IPS-18c (cell line): ENCODE measurements at regions not wholly inside any gene's neighbourhood (a gene's known extent, or its start where the extent isn't known, plus 50 kb on each side); places are given as distances from the start of the nearest gene placed in this dataset.

Source experiments
- H3K4me3 ChIP-seq: 2 replicates; pipeline ENCODE4 v1.7.0; 2013; ENCODE audit warnings: low read depth, mild to moderate bottlenecking, low read length, moderate library complexity; ENCODE audit not compliant: insufficient read depth
- H3K9me3 ChIP-seq: one replicate; pipeline ENCODE4 v1.6.1; 2013; ENCODE audit warnings: mild to moderate bottlenecking, low read length, moderate library complexity; ENCODE audit not compliant: control insufficient read depth, insufficient read depth

DNA sequence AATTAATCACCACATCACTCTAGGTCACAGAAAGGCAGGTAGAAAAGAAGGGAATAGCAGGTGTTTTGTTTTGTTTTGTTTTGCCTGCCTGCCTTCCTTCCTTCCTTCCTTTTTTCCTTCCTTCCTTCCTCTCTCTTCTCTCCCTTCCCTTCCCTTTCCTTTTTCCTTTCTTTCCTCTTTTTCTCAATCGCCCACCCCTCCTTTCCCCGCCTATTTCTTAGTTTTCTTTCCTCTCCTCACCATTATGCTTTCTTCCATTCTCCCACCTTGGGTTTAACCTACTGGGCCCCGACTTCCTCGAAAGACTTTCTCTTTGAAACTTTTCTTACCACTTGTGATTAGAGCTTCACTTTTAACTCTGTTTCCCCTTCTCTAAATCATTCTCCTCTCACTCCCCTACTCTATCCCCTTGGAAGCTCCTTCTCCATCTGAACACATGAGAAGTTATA lies 231.3 kb upstream of the CD180 start:
- no peaks in the 10 kb centered on the region for H3K9me3 ChIP-seq
- no peak overlapping the region for H3K4me3 ChIP-seq

DNA sequence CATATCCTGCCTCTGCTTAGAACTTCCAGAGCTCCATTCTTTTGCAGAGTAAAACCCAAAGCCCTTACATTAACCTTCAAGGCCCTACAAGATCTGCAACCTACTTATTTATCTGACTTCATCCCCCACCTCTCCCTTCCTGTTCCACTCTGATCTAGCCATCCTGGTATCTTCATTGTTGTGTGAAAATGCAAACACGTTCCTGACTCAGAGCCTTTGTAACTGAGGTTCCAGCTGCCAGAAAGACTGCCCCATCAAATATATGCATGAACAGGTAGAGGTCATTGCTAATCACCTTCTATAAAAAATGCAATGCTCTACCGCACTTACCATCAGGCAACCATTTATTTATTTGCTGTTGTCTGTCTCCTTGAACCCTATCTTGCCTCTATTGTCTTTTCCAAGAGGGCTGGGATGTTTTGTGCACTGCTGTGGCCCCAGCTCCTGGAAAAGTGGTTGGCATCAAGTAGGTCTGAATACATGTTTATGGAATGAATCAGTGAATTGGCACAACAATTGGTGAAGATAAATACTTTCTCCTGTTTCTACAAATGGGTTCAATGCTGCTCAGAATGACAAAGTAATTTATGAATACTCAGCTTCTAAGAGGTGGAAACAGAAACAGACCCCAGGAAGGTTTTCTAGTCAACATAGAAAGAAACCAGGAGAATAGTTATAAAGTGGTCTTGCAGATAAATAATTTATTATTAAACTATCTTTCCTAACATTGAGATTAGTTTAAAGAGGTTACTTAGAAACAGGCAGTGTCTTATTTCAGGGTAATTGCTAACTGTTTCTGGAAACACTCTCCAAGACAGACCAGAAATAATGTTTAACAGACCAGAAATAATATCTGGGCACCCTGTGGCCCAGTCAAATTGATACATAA lies 230.6 kb upstream of the CD180 start:
- Histone ChIP-seq H3K9me3 (no peaks in the 10 kb centered on the region), H3K4me3 (no peak overlapping the region)

DNA sequence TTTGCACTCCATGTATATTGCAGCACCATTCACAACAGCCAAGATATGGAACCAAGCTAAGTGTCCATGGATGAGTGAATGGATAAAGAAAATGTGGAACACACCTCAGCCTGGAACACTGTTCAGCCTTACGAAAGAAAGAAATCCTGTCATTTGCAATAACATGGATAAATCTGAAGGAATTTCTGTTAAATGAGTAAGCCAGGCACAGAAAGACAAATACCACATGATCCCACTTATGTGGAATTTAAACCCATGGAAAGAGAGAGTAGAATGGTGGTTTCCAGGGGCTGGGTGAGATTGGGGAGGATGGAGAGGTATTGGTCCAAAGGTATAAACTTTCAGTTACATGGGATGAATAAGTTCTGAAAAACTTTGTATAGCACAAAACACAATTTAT lies 228.9 kb upstream of the CD180 start:
- Histone ChIP-seq H3K9me3 (no peaks in the 10 kb centered on the region), H3K4me3 (no peak overlapping the region)

DNA sequence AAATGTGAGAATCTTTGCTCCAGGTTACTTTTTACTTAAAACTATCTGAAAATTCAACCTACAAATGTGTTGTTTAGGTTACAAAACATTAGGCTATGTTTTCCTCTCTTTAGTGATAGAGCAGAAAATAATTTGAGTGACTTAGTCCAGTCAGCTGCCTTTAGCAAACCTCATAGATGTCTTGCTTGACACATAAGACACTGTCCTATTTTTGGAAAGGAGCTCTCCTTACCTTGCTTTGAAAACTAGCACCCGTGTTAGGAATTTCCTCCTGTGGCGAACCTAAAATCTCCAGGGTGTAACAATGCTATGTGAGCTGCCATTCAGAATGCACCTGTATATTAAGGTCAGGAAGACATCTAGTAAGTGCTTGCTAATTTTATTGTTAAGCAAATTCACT lies 221.2 kb upstream of the CD180 start:
- H3K4me3 ChIP-seq: no peak overlapping the region

DNA sequence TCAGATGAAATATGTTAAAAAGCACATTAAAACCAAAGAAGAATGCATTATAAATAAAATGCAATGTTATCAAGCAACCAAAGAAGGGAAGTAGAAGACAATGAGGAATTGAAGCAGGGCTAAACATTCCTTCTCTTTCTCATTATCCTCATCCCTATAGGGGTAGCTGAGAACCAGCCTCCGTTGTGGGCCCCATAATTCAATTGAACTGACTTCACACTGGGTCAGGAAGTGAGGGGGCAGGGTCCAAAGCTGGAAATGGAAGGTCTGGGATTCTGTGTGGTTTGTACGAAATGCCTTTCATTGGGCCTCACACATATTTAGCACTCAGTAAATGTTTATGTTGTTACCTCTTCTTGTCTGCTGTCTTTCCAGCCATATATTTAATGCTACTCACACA lies 220.4 kb upstream of the CD180 start:
- H3K4me3 ChIP-seq: no peak overlapping the region
- H3K9me3 ChIP-seq: no peaks in the 10 kb centered on the region

More for the DNA sequence above, 221.2 kb upstream of the CD180 start:
- H3K9me3 ChIP-seq: no peaks in the 10 kb centered on the region

DNA sequence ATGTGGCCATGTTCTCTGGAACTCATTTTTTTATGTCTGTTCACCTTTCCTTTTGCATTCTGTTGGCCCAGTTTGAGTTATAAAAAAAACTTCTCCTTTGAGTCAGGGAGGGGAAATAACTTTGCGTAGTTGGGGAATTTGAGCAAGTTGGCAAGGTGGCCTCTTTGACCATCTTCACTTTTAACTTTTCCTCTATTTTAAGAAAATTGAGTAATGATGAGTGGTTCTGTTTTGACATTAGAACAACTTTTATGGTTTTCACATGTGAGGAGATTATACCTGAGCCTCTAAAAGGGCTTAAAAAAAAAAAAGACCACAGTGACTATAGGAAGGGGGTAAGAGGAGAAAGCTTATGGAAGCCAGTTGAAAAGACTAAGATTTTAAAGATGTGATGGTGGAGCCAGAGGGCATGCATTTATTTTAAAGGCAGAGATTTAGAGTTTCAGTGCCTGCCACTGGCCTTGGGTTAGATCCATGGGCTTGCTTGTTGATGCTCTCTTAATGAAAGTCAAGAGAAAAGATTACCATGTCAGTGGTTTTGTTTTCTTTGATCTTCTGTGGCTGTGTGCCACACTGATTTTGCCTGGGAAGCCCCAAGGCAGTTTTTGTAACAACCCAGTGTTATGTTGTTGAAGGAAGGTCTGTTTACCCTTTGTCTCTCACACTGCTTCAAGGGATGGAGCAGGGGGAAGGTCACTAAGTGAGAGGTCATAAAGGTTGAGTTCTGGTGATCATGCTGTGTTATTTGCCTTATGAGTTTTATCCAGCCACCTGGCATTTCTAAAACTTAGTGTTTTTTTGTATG lies 219.7 kb upstream of the CD180 start:
- Histone ChIP-seq H3K4me3 (no peak overlapping the region), H3K9me3 (no peaks in the 10 kb centered on the region)

DNA sequence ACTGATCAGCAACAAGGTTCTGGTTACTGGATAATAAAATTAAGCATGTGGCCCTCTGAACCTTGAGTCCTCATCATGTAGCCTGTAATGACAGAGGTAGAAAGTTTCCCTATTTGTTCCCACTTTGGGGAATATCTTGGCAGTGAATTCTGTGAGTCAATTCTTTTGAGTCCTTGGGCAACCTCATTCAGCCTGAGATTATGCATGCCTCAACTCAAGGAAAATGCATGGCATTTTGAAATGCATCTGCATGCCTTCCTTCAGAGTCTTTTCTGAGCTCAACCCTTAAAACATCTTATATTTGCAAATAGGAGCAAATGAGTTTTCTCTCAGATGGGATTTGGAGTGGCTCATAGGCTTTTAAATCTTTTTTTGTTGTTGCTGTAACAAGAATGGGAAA lies 218.1 kb upstream of the CD180 start:
- Histone ChIP-seq H3K4me3 (no peak overlapping the region), H3K9me3 (no peaks in the 10 kb centered on the region)

DNA sequence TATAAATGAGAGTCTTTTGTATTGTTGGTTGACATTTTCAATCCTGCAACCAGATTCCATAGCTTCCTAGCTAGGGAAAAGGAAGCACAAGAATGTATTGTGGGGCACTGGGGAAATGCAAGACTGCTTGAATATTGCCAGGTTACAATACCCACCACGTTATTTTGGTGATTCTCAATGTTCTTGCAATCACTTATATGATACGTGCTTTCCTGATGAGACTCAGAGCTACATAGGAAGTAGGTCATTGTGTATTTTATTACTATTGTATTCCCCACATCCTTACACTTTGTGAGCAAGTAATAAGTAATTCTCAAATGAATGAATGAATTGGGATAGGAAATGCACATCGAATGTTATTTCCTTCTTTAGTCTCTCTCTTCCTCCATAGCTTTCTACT lies 217.1 kb upstream of the CD180 start:
- Histone ChIP-seq H3K9me3 (no peaks in the 10 kb centered on the region), H3K4me3 (no peak overlapping the region)

DNA sequence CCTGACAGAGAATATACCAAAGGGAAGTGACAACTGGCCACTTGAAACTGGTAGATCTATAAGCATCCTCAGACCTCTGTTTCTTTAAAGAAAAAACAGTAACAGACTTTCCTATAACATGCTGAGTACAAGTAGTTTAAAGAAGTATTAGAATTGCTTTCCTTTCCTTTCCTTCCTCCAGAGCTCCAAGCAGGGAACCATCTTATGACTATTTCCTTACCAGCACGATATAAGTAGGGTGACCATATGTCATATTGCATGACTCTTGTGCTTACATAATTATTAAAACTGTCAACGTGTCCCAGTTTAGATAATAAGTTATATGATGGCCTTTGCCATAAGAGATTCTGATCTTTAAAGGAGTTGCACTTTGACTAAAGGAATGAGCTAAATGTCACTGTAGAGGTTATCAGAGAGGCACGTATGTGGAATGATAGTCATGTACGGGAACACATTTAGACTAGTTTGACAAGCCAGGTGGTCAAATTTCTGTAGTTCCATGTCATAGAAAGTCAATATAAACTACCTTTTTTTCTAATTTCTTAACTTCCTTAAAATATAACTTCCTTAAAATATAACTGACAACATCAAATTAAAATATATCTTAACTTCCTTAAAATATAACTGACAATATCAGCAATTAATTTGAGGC lies 212.7 kb upstream of the CD180 start:
- no peak overlapping the region for H3K4me3 ChIP-seq
- no peaks in the 10 kb centered on the region for H3K9me3 ChIP-seq

DNA sequence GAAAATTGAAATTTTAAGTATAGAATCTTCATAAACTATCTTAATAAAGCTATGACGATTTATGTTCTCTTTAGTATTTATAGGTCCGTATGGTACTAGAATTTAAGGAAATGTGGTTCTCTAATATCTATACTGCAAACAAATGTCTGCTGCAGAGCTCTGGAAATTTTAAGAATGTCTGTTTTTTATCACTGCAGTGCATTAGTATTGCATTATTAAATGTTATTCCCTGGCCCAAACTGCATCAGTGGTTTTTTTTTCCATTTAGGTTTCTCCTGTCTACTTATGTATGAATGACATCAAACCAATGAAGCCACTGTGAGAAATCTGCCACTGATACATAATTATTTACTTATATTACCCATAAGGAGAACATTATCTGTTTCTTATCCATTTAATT lies 211.4 kb upstream of the CD180 start:
- no peak overlapping the region for H3K4me3 ChIP-seq
- H3K9me3 ChIP-seq: no peaks in the 10 kb centered on the region

DNA sequence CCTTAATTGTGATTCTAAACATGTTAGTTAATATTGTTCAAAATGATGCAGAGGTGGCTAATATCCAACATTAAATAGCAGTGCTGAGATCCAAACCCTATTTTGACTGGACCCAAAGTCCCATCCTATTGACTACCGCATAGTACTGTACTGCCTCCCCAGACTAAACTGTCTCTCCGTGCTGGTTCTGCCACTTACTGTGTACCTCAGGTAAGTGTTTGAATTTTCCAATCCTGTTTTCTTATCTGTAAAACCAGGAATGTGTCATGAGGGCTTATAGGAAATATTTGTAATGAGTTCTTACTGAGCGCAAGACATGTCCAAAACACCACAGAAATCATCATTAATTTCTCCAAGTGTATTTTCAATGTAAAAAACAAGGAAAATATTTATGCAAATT lies 209.2 kb upstream of the CD180 start:
- no peak overlapping the region for H3K4me3 ChIP-seq
- no peaks in the 10 kb centered on the region for H3K9me3 ChIP-seq

DNA sequence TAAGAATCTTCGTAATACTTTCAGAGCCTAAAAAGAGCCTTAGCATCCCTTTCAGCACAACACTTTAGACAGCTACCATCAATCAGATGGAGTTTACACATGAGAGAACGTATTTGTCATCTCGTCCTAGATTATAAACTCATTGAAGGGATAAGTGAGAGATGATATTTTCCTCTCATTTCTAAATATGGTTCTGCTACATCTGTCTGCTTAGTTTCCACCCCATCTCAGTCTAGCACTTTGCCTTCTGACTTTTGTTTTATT lies 208.4 kb upstream of the CD180 start:
- Histone ChIP-seq H3K9me3 (no peaks in the 10 kb centered on the region), H3K4me3 (no peak overlapping the region)

DNA sequence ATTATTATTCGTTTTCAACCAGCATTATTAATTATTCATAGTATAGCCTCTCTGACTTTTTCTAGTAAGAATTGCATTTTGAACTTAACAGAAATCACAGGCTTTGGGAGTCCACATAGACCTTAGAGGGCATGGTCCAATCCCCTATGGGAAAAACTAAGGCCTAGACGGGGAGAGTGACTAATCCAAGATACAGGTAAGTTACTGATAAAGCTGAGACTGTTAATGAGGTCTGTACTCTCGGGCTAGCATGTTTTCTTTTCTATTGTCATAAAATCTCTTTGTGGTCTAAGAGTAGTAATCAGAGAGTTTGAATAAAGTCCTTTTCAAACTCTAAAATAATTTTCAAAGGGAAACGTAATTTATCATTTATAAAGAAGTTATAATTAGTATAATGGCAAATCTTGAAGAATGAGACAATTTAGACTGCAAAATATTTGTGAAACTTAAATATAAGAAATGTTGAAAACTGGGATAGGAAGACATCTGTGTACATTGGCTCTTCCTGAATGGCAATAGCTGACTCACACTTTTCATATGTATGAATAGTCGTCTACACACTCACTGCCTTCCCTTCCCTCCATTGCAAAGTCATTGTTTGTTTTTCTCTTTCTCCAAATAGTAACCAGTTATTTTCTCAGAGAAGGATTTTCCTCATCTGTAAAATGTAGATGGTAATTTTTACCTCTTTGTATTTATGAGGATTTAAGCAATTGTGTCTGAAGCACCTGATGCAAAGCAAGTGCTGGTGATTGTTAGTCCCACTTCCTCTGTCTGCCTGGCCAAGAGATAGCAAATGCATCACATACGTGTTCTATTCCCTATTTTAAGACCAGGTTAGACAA lies 207.9 kb upstream of the CD180 start:
- H3K9me3 ChIP-seq: no peaks in the 10 kb centered on the region
- no peak overlapping the region for H3K4me3 ChIP-seq

DNA sequence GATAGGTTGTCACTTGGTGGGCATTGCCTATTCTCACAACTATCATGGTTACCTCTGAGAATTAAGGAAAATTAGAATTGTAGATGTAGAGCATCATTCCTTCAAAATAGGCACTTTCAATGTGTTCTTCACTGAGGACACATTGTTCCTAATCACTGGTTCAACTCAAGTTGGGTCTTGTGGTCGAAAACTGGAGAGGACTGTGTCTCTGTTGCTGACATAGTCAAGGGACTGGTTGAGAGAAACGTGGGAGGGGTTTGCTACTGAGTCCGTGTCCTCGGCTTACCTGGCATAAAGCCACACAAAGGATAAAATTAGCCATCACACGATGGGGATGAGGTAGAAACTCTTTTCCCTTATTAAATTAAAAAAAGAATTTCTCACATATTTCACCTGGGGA lies 205.9 kb upstream of the CD180 start:
- Histone ChIP-seq H3K4me3 (no peak overlapping the region), H3K9me3 (no peaks in the 10 kb centered on the region)

DNA sequence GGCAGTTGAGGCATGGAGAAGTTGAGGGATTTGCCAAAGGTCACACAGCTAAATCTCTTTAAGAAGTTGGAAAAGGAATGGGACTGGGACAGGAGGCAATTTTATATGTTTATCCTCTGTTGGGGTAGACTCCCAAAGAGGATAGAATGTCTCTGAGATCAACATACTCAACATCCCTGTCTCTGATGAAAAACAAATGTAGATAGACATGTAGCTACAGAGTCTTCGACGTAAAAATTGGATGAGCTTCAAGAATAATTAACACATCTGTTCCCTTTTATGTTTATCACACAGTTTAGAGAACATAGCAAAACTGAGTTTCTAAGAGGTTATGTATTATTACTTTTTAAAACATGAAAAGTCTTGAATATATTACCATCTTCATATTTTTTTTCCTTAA lies 204.6 kb upstream of the CD180 start:
- no peaks in the 10 kb centered on the region for H3K9me3 ChIP-seq
- no peak overlapping the region for H3K4me3 ChIP-seq

DNA sequence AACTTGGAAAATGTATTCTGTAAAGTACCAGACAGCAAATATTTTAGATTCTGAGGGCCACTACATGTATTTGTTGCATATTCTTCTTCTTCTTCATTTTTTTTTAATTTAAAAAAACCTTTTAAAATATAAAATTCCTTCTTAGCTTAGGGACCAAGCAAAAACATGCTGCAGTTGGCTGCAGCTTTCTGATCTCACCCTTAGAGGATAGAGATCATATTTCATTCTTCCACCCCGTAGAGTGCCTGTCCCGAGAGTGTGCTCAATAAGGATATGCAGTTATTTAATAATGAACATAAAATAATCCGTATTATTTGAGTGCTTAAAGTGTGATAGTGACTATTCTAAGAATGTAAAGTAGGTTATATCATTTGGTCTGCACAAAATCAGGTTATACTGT lies 204.2 kb upstream of the CD180 start:
- H3K4me3 ChIP-seq: no peak overlapping the region

DNA sequence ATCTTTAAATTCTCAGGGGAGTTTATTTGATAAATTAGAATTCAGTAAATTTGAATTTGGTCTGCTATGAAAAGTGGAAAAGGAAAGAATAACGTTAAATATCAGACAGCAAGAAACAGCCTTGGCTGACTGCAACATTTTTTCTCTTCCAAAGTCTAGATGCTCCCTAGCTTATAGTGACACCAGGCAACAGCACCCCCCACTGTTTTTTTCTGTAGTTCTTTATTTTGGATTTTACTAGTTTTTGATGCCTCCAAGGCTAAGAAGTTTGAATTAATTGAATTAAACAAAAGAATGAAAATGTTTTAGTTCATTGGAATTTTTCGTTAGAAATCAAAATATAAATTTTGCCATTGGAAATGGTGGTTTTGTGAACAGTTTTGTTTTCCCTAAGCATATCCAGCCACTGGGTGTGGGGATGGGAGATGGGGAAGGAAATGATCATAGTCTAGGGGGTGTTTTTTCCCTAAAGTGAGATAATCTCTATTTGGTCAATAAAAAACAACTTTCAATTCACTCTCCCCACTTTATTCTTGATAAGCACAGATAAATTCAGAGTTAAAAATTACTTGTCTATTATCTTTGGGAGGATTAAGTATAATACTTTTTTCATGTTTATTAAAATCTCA lies 199.3 kb upstream of the CD180 start:
- Histone ChIP-seq H3K9me3 (no peaks in the 10 kb centered on the region), H3K4me3 (no peak overlapping the region)

More for the DNA sequence above, 204.2 kb upstream of the CD180 start:
- H3K9me3 ChIP-seq: no peaks in the 10 kb centered on the region
